Uterus (tissue), 2 donors: ENCODE measurements at regions not wholly inside any gene's neighbourhood (a gene's known extent, or its start where the extent isn't known, plus 50 kb on each side); places are given as distances from the start of the nearest gene placed in this dataset.

ENCODE experiments used
- POLR2A ChIP-seq, 2 donors: fragments of 450-650 bp; IDR thresholded peaks; one replicate each; pipeline ENCODE4 v1.6.1; 2016; ENCODE audit warnings: antibody characterized with exemption in 2 of 2, mild to moderate bottlenecking in 1 of 2, moderate library complexity in 1 of 2
- TF ChIP-seq, protein P1 (sequence below), 4 experiments: fragments of 200-600 bp in 2 of 4; fragments of 450-650 bp in 2 of 4; sonication (generic) in 2 of 4; IDR thresholded peaks; one replicate each; pipeline ENCODE4 v1.5.1; 2016 to 2019; ENCODE audit warnings: antibody characterized with exemption in 4 of 4, mild to moderate bottlenecking in 2 of 4, moderate library complexity in 1 of 4

DNA sequence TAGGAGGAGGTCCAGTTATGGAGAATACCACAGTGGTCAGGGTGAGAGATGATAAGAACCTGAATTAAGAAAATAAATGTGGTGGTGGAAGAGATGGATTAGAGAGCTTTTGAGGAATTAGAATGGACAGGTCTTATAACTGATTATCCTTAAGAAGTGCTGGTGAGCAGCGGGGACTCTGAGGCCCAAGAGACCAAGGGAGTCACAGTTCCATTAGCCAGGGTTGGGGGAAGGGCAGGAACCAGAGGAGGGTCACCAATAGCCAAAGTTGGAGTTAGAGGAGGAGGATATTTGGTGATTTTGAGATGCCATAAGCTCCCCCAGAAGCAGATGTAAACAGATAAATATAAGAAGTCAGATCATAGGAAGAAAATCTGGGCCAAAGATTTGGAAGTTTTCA lies 87.1 kb upstream of the PAK5 start:
- TF ChIP-seq, protein P1, sequence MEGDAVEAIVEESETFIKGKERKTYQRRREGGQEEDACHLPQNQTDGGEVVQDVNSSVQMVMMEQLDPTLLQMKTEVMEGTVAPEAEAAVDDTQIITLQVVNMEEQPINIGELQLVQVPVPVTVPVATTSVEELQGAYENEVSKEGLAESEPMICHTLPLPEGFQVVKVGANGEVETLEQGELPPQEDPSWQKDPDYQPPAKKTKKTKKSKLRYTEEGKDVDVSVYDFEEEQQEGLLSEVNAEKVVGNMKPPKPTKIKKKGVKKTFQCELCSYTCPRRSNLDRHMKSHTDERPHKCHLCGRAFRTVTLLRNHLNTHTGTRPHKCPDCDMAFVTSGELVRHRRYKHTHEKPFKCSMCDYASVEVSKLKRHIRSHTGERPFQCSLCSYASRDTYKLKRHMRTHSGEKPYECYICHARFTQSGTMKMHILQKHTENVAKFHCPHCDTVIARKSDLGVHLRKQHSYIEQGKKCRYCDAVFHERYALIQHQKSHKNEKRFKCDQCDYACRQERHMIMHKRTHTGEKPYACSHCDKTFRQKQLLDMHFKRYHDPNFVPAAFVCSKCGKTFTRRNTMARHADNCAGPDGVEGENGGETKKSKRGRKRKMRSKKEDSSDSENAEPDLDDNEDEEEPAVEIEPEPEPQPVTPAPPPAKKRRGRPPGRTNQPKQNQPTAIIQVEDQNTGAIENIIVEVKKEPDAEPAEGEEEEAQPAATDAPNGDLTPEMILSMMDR (IDR thresholded peaks at IDR 0.05): no peak
- no peak for TF ChIP-seq POLR2A (IDR thresholded peaks at IDR 0.05)
